AG04449 (cell line): ENCODE measurements at regions not wholly inside any gene's neighbourhood (a gene's known extent, or its start where the extent isn't known, plus 50 kb on each side); places are given as distances from the start of the nearest gene placed in this dataset.

Source experiments
- CTCF ChIA-PET: fragments of 350-600 bp; formaldehyde crosslinking; extraction: SDS; loops from one replicate; lab custom pipeline; 2021; ENCODE audit warnings: antibody characterized with exemption; lab: Yijun Ruan, JAX
- POLR2A ChIA-PET: fragments of 400-600, 350-600 bp; formaldehyde crosslinking; extraction: SDS; loops from one replicate; lab custom pipeline; 2020; ENCODE audit warnings: antibody characterized with exemption, inconsistent platforms; lab: Yijun Ruan, JAX
- DNase-seq: peaks from one replicate; pipeline ENCODE4 v3.0.0-alpha.2; 2010; ENCODE audit warnings: low read depth, low spot score
- H3K4me3 ChIP-seq: 2 replicates; pipeline ENCODE4 v1.5.1; 2011; ENCODE audit warnings: low read depth, mild to moderate bottlenecking, control low read depth, low read length
- TF ChIP-seq, protein P1 (sequence below): IDR thresholded peaks from one replicate; pipeline ENCODE4 v1.5.1; 2011; ENCODE audit warnings: mild to moderate bottlenecking, moderate library complexity, low read length, control low read depth, inconsistent platforms; ENCODE audit not compliant: insufficient read depth; ENCODE audit errors: missing control alignments

DNA sequence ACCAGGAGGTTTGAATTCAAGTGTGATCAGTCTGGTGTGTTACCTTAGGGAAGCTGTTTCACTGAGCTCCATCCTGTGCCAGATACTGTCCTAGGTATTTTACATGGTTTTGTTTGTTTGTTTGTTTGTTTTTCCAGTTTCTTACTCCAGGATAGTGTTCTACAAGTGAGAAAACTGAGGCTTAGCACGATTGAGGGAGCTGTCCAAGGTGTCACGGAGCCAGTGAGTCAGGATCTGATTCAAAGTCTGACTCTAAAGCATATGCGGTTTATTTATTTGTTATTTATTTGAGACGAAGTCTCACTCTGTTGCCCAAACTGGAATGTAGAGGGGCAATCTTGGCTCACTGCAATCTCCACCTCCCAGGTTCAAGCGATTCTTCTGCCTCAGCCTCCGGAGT lies 79.7 kb upstream of the GNG2 start:
- TF ChIP-seq, protein P1, sequence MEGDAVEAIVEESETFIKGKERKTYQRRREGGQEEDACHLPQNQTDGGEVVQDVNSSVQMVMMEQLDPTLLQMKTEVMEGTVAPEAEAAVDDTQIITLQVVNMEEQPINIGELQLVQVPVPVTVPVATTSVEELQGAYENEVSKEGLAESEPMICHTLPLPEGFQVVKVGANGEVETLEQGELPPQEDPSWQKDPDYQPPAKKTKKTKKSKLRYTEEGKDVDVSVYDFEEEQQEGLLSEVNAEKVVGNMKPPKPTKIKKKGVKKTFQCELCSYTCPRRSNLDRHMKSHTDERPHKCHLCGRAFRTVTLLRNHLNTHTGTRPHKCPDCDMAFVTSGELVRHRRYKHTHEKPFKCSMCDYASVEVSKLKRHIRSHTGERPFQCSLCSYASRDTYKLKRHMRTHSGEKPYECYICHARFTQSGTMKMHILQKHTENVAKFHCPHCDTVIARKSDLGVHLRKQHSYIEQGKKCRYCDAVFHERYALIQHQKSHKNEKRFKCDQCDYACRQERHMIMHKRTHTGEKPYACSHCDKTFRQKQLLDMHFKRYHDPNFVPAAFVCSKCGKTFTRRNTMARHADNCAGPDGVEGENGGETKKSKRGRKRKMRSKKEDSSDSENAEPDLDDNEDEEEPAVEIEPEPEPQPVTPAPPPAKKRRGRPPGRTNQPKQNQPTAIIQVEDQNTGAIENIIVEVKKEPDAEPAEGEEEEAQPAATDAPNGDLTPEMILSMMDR: no peak
- no peak overlapping the region for H3K4me3 ChIP-seq
- CTCF ChIA-PET: interaction anchor here (0.6 to 8.6 kb wide), 44 partner anchors 8 to 829 kb away, joined by 3 to 429 read pairs (median 4); no protein-coding TSS in a partner anchor
- POLR2A ChIA-PET: no interaction called here
- no peak for DNase-seq

DNA sequence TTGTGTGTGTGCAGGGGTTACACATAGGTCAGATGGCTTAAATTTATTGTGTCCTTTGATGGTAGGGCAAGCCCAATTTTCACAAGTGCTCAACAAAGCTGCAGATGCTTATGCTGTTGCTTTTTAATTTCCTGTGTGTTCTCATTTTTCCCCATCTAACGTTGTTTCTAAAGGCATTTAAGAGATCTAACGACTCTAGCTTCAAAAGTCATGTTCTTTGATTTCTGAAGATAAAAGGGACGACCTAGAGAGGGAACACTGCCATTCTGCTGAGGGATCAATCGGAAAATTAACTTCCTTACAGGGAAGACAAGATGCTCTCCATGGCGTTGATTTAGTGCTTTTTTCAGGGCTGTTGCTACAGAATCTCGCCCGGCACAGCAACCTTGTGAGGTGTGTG lies 79.0 kb upstream of the GNG2 start:
- no peak for DNase-seq
- CTCF ChIA-PET: interaction anchor here (0.8 to 8.6 kb wide), 18 partner anchors 8 to 827 kb away, joined by 3 to 429 read pairs (median 6); no protein-coding TSS in a partner anchor
- POLR2A ChIA-PET: no interaction called here
- TF ChIP-seq, protein P1: no peak
- no peak overlapping the region for H3K4me3 ChIP-seq

DNA sequence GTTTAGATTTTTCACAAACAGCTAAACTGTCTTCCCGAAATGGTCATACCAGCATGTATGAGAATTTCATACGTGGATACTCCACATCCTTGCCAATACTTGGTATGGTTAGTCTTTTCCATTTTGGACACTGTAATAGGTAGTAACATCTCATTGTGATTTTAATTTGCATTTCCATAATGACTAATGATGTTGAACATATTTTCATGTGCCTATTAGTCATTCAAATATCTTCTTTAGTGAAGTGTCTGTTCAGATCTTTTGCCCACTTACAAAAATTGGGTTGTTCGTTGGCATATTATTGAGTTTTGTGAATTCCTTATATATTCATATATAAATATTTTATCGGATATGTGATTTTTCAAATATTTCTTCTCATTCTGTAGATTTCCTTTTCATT lies 78.0 kb upstream of the GNG2 start:
- POLR2A ChIA-PET: no interaction called here

DNA sequence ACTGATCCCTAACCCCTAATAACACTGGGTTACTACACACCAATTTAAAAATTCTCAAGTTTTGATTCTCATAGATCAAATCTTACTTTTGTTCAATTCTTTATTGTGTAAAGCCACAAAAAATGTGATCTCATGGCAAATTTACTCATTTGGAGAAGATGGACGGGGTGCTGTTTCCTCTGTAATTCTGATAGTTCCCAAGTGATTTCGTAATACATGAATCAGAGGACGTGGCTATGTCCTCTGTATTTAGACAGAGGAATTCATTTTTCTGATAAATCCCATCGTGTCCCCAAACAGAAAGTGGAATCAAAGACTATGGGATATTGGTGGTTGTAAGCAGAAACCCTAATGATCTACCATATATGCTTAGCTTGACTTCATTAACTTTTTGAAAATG lies 76.6 kb upstream of the GNG2 start:
- no peak for DNase-seq
- TF ChIP-seq, protein P1: no peak
- no peak overlapping the region for H3K4me3 ChIP-seq
- CTCF ChIA-PET: interaction anchor here (1.1 to 2.5 kb wide), 5 partner anchors 7 to 501 kb away, joined by 3 to 18 read pairs (median 9); no protein-coding TSS in a partner anchor
- POLR2A ChIA-PET: no interaction called here

More for the DNA sequence above, 78.0 kb upstream of the GNG2 start:
- H3K4me3 ChIP-seq: no peak overlapping the region
- TF ChIP-seq, protein P1: no peak
- no peak for DNase-seq
- CTCF ChIA-PET: interaction anchor here (7.6 to 8.6 kb wide), 2 partner anchors 198 to 499 kb away, joined by 105 to 429 read pairs; no protein-coding TSS in a partner anchor

DNA sequence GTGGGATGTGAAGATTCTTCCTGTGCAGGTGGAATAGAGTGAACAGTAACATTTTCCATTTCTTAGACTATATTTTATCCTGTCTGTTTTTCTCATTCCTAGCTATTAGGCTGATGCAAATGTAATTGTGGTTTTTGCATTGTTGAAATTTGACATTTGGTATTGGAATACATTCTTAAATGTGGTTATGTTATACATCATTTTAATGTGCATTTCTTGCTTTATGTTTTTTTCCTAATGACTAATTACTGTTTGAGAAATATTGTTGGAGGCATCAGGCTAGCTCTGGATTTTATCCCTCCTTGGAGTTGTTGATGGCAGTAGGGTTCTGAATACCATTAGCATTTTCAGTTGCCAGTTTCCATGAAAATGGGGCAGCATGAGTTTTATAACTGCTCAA lies 75.9 kb upstream of the GNG2 start:
- ChIA-PET CTCF (interaction anchor here (1.1 to 2.5 kb wide), 6 partner anchors 8 to 502 kb away, joined by 3 to 18 read pairs (median 6); no protein-coding TSS in a partner anchor), POLR2A (no interaction called here)
- no peak overlapping the region for H3K4me3 ChIP-seq
- DNase-seq: no peak
- TF ChIP-seq, protein P1: no peak

DNA sequence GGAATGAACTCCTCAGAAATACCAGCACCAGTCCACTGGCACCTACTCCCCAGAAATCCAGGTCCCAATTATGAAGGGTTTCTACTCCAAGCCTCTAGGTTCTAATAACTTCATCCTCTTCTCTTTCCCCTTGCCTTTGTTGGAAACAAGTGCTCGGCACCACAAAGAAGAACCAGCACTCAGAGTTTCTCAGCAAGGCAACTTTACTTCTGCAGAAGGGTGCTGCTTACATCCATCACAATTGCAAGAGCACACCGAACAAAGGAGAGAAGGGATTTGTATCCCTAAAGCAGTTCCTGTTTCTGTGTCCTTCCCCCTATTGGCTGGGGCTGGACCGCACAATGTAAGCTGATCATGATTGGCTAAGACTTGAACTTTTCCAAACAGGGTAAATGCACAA lies 74.2 kb upstream of the GNG2 start:
- no peak overlapping the region for H3K4me3 ChIP-seq
- ChIA-PET POLR2A (no interaction called here), CTCF (interaction anchor here (1.0 kb wide), 1 partner anchor 10 kb away, joined by 3 read pairs; no protein-coding TSS in a partner anchor)
- TF ChIP-seq, protein P1: no peak
- DNase-seq: no peak
